ENCODE measurements at regions not wholly inside any gene's neighbourhood (a gene's known extent, or its start where the extent isn't known, plus 50 kb on each side); places are given as distances from the start of the nearest gene placed in this dataset.

DNA sequence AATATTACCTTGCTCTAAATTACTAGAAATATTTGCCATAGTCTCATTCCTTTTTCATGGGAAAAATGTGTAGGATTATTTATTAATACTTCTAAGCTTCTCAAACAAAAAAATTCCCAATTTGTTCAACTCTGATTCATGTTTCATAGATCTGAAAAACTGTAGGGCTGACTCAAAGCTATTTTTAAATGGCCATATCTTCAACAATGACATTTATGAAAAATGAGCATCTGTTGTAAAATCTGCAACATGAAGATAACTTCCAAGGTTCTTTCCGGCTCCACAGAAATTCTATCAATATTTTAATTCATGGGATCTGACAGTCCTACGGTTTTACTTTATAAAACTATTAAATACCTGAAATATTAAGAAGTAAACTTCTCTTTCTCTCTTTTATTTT lies 192.7 kb upstream of the KCNJ16 start:
- in situ Hi-C loops (cut with HindIII; ENCODE audit: low sequenced_read_pairs) = no loop called here
- DNase-seq (ENCODE audit: low read depth, low spot score) = no peak
- no peak overlapping the region for H3K4me3 ChIP-seq (ENCODE audit: low read depth, low read length)
- TF ChIP-seq, protein P1, sequence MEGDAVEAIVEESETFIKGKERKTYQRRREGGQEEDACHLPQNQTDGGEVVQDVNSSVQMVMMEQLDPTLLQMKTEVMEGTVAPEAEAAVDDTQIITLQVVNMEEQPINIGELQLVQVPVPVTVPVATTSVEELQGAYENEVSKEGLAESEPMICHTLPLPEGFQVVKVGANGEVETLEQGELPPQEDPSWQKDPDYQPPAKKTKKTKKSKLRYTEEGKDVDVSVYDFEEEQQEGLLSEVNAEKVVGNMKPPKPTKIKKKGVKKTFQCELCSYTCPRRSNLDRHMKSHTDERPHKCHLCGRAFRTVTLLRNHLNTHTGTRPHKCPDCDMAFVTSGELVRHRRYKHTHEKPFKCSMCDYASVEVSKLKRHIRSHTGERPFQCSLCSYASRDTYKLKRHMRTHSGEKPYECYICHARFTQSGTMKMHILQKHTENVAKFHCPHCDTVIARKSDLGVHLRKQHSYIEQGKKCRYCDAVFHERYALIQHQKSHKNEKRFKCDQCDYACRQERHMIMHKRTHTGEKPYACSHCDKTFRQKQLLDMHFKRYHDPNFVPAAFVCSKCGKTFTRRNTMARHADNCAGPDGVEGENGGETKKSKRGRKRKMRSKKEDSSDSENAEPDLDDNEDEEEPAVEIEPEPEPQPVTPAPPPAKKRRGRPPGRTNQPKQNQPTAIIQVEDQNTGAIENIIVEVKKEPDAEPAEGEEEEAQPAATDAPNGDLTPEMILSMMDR (IDR thresholded peaks at IDR 0.05; ENCODE audit: low read depth, low read length) = no peak

DNA sequence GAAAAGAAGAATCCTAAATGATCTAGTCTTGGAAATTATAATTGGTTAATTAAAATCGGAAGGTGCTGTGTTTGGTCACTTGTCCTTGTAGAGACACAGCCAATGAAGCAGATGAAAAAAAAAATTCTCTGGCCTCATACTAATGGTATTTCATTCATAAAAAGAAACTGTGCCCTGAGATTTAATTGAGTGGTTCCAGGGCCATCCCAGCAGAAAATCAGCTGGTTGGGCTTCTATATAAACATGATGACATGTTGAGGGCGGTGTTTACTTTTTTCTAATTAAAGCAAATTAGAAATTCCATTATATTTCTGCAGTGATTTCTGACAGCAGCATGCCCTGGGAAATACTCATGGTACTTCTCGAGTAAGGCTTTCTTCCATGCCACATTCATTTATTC lies 191.9 kb upstream of the KCNJ16 start:
- H3K4me3 ChIP-seq (ENCODE audit: low read depth, low read length) = no peak overlapping the region
- no peak for DNase-seq (ENCODE audit: low read depth, low spot score)
- TF ChIP-seq, protein P1 (IDR thresholded peaks at IDR 0.05; ENCODE audit: low read depth, low read length) = no peak
- in situ Hi-C loops (cut with HindIII; ENCODE audit: low sequenced_read_pairs) = no loop called here

DNA sequence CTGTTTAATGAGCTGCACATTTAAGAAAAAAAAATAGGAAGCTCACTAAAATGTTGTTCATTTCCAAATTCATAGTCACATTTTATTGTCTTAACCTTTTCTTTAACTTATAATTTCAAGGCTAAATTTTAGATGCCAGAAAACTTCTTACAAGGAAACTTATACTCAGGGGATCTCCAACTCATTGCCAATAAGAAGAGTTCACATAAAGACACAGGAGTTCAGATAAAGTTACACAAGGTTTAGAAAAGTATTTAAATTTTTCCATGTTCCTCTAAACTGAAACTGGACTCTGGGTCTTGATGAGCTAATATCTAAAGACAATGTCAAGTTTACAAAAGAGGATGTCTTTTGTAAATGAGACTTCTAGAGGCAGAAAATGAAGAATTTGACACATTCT lies 190.7 kb upstream of the KCNJ16 start:
- DNase-seq (ENCODE audit: low read depth, low spot score) = no peak
- in situ Hi-C loops (cut with HindIII; ENCODE audit: low sequenced_read_pairs) = no loop called here
- no peak overlapping the region for H3K4me3 ChIP-seq (ENCODE audit: low read depth, low read length)
- TF ChIP-seq, protein P1 (IDR thresholded peaks at IDR 0.05; ENCODE audit: low read depth, low read length) = no peak

DNA sequence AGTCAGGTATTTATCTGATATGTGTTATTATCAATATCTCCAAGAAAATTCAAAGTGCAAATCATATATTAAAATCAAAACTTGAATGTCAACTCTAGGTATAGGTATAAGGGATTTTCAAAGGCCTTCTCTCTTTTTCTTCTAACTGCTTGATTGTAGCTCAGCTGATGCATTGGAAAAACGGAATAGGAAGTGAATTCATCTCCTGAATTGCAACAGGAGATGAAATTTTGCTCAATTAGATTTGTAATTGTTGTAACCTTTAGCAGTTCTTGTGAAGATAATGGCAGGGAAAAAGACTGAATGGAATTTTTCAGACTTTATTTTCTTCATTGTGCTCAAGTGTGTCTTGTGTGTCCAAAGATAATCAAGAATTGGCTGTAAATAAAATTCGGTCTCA lies 190.2 kb upstream of the KCNJ16 start:
- no peak overlapping the region for H3K4me3 ChIP-seq (ENCODE audit: low read depth, low read length)
- TF ChIP-seq, protein P1 (IDR thresholded peaks at IDR 0.05; ENCODE audit: low read depth, low read length) = no peak
- in situ Hi-C loops (cut with HindIII; ENCODE audit: low sequenced_read_pairs) = no loop called here
- no peak for DNase-seq (ENCODE audit: low read depth, low spot score)

- in situ Hi-C loops (cut with HindIII; ENCODE audit: low sequenced_read_pairs) = no loop called here
- TF ChIP-seq, protein P1 (IDR thresholded peaks at IDR 0.05; ENCODE audit: low read depth, low read length) = no peak
- H3K4me3 ChIP-seq (ENCODE audit: low read depth, low read length) = no peak overlapping the region
- DNase-seq (ENCODE audit: low read depth, low spot score) = peak; percentile 42
These were observed 176.4 kb upstream of the KCNJ16 start for GRCh38 chr17:69898601-69899000.

DNA sequence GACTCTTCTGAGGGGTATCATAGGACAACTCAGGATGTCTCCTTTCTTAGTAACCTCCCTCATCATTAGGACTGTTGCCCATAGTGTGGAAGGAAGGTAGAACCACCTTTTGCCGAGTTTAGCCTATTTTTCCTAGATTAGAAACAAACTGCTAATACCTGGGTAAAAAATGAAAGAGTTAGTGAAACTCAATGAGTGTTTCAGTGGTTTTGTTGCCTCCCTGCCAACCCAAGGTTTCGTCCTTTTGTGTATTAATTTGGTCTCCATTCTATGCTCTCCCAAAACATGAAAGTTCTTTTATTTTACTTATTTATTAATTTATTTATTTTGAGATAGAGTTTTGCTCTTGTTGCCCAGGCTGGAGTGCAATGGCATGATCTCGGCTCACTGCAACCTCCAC lies 174.9 kb upstream of the KCNJ16 start:
- in situ Hi-C loops (cut with HindIII; ENCODE audit: low sequenced_read_pairs) = no loop called here
- TF ChIP-seq, protein P1 (IDR thresholded peaks at IDR 0.05; ENCODE audit: low read depth, low read length) = no peak
- H3K4me3 ChIP-seq (ENCODE audit: low read depth, low read length) = no peak overlapping the region
- no peak for DNase-seq (ENCODE audit: low read depth, low spot score)

DNA sequence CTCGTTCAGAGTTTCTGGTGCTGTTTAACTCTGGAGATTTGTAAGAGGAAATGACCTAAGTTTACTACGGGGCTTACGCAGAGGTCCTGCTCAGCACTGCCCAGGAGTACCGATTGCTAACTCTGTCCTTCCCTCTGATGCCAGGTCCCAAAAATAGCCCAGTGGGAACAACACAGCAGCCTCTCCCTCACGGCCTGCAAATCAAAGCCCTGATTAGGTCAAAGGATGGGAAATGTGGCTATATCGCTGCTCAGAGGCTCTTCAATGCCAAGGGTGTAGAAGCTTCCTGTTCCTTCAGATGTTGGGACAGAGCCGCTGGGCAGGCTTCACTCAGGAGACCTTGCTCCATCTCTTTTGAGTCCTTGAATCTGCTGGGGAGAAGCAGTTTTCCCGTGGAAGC lies 174.2 kb upstream of the KCNJ16 start:
- no peak overlapping the region for H3K4me3 ChIP-seq (ENCODE audit: low read depth, low read length)
- in situ Hi-C loops (cut with HindIII; ENCODE audit: low sequenced_read_pairs) = no loop called here
- TF ChIP-seq, protein P1 (IDR thresholded peaks at IDR 0.05; ENCODE audit: low read depth, low read length) = no peak
- no peak for DNase-seq (ENCODE audit: low read depth, low spot score)
